ENCODE measurements at regions not wholly inside any gene's neighbourhood (a gene's known extent, or its start where the extent isn't known, plus 50 kb on each side); places are given as distances from the start of the nearest gene placed in this dataset.

GRCh38 chr2:126208266-126208665 is 447.7 kb upstream of the GYPC start:
- TF ChIP-seq JUN (CRISPR knock-in tag; IDR thresholded peaks at IDR 0.05) (no peak), PRRX2 (CRISPR knock-in tag; IDR thresholded peaks at IDR 0.05) (no peak), CTCF (IDR thresholded peaks at IDR 0.05) (no peak), CDX4 (CRISPR knock-in tag; IDR thresholded peaks at IDR 0.05; ENCODE audit: borderline replicate concordance) (no peak), ZNF232 (CRISPR knock-in tag; IDR thresholded peaks at IDR 0.05) (no peak), CREB1 (CRISPR knock-in tag; IDR thresholded peaks at IDR 0.05) (no peak), TP53 (CRISPR knock-in tag; IDR thresholded peaks at IDR 0.05) (no peak)

Measured in WTC11 (cell line).